GM12873 (cell line): ENCODE measurements at regions not wholly inside any gene's neighbourhood (a gene's known extent, or its start where the extent isn't known, plus 50 kb on each side); places are given as distances from the start of the nearest gene placed in this dataset.

Source experiments
- TF ChIP-seq, protein P1 (sequence below): IDR thresholded peaks from 2 replicates; pipeline ENCODE4 v1.5.1; 2012; ENCODE audit warnings: low read depth, mild to moderate bottlenecking, moderate library complexity, low read length, control low read depth; ENCODE audit not compliant: insufficient read depth; ENCODE audit errors: missing control alignments

DNA sequence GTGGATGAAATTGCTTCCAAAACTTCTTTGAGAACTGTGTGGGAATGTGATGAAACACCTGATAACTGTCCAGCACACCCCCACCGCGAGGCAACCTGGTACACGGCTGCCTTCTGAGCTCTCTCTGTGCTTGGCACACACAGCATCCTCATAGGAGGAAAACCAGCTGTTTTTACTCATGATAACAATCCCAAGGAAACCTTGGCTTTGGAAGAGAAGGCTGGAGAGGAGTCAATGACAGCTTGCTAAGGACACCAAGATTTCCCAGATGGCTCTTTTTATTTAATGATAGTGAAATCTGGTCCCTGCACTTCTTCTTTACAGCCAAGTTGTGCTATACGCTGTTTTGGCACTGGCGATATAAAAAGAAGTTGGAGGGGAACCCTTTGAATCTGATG is 232.5 kb upstream of the FN1 start:
- TF ChIP-seq, protein P1, sequence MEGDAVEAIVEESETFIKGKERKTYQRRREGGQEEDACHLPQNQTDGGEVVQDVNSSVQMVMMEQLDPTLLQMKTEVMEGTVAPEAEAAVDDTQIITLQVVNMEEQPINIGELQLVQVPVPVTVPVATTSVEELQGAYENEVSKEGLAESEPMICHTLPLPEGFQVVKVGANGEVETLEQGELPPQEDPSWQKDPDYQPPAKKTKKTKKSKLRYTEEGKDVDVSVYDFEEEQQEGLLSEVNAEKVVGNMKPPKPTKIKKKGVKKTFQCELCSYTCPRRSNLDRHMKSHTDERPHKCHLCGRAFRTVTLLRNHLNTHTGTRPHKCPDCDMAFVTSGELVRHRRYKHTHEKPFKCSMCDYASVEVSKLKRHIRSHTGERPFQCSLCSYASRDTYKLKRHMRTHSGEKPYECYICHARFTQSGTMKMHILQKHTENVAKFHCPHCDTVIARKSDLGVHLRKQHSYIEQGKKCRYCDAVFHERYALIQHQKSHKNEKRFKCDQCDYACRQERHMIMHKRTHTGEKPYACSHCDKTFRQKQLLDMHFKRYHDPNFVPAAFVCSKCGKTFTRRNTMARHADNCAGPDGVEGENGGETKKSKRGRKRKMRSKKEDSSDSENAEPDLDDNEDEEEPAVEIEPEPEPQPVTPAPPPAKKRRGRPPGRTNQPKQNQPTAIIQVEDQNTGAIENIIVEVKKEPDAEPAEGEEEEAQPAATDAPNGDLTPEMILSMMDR, result no peak

DNA sequence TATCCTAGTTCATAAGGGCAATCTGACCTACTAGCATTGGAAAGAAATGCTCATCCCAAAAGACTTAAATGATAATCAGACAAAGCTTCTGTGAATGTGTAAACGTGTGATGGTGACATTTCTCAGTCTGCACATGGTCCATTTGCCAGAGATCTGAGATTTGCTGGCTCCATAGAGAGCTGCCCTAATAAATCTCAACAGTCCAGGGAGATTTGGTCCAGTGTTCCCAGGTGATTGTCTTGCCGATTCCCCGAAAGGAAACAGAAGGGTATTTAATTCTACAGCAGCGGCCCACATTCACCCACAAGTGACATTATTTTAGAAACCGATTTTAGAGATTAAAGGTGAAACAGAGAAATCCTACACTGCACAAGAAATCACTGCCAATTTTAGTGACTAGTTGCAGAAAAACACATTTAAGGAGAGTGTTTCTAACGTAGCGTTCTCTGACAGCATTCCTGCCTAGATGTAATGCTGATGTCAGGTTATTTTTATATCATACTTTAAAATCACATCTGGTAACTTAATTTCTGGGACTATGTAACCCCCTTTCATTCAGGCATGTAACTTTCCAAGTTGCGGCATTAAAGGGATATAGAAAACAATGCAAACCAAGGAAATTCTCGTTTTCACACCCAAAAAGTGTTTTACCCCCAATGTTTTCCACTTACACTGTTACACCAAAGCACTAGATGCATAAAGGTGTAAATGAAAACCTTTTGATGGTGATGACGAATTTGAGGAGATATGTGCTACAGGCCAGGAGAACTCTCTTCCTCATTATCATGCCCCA is 231.9 kb upstream of the FN1 start:
- TF ChIP-seq, protein P1, result no peak

DNA sequence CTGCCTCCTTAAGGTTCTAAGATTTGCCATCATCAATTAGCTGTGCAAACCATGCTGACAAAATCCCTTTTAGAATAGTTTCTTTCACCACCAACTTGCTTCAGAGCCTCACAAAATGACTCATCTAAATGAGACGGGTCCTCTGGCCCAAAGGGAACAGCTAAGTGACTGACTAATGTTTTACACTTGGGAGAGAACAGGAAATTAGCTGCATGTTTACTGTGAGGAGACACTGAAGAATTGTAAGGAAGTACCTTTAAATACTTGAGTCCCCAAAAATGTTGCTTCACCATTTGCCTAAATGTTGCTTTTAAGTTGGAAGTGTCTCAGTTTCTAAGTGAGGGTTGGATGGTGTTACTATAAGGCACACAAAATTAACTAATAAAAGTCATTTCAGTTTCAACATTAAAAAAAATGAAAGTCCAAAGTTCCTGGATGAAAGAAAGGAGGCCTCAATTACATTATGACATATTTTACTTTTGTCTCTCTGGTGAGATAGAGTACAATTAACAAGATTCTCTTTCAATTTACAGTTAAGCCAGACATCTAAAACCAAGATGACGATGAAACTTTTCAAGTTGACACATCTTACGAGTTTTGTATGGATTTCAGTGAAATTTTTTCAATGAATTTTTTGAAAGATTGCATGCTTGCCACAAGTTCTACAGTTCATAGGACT is 229.1 kb upstream of the FN1 start:
- TF ChIP-seq, protein P1, result no peak

DNA sequence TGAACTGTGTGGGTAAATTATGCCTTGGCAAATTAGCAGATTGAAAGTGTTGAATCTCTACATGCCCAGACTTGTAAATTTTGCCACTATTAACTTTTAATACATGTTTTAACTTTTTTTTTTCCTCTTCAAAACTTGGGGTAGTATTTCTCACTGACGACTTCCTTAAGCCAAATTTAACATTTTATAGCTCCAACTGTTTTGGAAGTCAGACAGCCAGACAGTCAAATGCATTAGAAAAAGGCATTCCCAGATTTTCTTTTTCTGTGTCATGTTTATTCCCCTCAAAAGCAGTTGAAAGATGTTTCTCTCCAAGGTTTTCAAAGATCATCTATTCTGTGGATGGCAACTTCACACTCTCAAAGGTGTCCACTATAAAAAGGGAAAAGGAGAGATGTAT is 226.8 kb upstream of the FN1 start:
- TF ChIP-seq, protein P1, result no peak

DNA sequence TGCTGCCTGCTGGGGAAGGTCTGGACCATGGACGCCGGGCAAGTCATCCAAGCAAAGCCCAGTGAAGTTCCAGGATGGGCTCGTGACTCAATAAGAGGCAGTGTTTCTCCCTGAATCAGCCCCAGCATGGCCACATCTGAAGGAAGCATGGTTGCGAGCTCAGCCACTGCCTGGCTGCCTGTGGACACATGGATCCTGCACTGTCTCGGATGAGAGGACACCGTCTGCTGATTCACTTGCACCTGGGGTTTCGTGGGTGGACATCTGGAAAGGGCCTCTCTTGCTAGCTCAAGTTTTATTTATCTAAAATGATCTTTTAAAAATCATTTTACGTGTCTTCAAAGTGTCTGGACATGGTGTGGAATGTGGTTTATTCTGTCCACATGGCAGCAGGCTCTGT is 224.8 kb upstream of the FN1 start:
- TF ChIP-seq, protein P1, result no peak

DNA sequence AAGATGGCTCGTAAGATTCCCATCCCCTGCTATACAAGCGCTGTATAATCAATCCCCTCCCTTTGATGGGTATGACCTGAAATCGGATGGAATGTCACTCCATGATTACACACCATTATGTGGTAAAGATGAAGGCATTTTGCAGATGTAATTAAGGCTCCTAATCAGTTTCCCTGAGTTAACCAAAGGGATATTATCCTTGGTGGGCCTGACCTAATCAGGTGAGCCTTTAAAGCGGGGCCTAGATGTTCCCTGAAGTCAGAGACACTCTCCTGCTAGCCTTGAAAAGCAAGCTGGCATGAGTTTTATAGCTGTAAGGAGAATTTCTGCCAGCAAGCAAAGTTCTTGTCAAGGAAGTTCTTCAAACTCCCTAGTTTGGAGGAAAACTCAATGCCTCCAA is 223.8 kb upstream of the FN1 start:
- TF ChIP-seq, protein P1, result no peak

DNA sequence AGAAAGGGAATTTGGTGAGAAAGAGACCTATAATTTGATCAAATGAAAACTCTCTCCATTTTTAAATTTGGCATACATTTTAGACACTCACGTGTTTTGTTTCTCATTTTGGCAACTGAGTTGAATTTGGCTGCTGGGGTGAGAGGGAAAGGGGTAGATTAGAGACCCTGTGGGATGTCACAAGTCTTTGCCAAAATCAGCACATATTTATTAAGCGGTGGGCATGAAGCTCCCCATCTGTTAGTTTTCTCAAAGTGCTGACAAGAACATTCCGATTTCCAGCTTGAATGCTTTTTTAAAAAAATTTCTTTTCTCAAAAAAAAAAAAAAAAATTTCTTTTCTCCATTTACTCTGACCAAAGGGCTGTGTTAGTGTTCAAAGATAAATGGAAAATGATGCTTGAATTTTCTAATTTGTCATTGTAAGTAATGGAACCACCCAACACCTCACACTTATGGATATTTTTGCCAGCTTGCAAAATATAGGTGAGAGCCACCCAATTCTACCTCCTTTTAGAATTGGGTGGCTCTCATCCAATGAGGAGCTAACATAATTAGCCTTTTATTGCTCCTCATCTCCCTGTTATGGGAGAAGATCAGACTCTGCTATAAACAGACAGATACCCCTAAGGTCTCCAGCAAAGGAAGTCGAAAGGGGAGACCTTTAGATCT is 222.9 kb upstream of the FN1 start:
- TF ChIP-seq, protein P1, result no peak
